LHCN-M2 (cell line): ENCODE measurements at regions not wholly inside any gene's neighbourhood (a gene's known extent, or its start where the extent isn't known, plus 50 kb on each side); places are given as distances from the start of the nearest gene placed in this dataset.

Experiments
- DNase-seq: peaks from one replicate; pipeline ENCODE4 v3.0.0-alpha.2; 2012; ENCODE audit warnings: low read depth

DNA sequence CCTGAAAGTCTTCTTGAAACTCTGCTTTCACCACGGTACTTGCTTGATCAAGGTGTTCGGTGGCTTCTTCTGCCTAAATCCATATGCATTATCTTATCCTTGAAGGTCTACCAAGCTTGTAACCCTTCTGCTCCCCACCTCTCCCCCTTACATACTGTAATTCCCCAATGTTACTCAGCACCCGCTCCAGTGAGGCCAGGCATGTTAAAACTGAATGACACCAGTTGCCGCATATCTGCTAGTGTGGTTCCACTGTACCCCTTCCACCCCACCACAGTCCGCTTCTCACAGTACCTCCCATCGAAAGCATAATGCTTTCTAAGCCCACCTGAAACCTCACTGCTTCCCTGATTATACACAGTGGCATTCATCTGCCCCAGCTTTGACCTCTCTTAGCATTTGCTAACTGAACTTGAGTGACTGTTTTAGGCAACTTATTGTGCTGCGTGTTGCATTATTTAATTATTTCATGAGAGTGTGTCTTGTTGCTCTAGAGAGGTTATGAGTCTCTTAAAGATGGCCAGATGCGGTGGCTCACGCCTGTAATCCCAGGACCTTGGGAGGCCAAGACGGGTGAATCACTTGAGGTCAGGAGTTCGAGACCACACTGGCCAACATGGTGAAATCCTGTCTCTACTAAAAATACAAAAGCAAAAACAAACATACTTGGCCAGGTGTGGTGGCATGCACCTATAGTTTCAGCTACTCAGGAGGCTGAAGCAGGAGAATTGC is 87.6 kb upstream of the MBNL2 start:
- DNase-seq: peak; percentile 49

DNA sequence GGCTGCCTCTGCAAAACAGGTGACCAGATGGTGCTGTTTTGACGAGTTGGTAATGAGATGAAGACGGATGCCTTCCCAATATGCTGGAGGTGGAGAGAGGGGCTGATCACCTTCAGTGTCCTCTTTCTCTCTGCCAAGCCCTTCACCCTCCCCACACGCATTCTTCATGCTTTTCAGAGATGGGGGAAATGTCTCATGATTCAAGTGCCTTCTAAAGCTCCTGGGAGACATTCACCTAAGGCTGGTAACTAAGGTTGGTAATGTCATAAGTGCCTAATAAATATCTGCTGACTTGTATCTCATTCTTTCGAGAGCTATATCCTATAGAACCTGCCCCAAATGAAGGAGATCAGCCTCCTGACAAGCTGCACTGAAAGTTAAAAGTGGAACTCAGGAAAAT is 86.2 kb upstream of the MBNL2 start:
- DNase-seq: no peak

DNA sequence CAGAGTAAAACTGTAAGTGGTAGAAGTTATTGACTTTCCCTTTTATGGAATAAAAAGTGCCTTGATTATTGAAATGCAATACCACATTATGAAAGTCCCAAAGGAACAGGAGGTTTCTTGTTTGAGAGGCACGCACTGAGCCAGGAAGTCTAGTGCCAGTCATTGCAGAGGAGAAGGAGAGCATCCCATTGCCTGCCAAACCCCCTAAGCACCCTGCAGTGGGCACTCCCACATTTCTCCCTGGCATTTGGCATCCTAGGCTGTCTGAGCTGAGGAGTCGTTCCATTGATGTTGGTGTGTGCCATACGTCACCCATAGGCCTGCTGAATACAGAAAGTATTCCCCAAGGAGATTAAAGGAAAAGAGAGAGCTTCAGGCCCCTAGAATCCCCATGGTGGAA is 85.7 kb upstream of the MBNL2 start:
- no peak for DNase-seq

DNA sequence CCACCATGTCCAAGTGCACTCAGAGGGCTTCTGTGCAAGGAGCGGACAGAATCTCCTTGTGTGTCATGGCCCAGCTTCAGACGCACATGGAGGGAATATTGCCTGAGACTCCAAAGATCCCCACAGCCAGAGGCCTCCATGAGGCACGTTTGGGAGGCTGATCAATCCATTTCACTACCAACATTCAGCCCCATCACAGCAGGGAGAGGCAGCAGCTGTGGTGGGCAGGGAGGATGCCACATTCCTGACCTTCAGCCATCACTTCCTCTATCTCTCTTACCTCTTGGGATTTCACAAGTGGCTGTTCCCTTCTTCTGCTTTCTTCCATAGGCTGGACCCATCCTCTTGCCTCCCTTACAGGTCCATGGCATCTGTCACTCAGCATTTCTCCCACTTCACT is 82.4 kb upstream of the MBNL2 start:
- DNase-seq: no peak

DNA sequence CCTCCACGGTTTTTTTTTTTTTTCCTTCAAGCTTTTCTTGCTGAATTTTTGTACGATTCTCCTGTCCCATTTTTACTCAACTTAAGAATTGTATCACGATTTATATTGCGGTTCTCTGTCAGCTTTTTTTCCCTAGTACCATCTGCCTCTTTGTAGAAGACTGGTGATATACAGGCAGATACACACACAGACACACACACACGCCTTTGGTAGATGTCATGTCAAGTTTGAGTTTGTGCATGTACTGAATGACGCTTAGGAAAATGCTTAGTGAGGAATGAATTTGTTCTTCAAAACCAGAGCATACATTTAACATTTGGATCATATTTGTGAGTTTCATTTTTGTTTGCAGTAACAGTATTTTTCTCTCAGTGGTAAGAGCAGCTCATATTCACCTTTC is 82.0 kb upstream of the MBNL2 start:
- no peak for DNase-seq

DNA sequence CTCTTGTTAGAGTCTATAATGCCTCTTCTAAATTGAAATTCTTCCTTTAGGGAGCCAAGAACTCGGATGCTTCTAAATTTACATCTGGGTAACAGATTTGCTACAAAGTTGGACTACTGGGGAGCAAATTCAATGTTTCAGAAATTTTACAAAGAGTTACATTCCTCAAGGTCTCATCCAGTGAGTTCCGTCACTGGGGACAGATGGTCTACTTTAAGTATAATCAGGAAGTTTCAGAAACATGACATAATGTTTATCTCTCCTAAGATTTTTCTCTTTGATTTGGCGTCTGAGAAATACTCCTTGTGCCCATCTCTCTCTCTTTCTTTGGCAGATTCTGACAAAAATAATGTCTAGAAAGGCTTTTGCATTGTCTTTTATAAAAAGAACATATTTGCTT is 81.5 kb upstream of the MBNL2 start:
- no peak for DNase-seq

DNA sequence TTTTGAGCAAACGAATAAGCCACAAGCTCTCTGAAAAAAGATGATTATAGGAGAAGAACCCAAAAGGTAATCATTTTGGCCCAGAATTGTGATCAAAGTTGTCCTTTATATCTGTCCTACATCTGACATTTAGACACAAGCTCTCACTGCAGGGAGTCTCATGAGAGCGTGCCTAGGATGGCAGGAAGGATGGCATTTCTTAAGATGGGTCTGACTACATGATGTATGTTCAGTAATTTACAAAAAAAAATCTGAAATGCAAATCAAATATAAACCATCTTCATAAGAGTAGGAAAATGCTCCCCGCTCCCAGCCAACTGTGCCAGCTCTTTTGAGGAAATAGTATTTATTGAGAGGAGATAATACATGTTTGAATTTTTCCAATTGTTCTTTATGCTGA is 81.0 kb upstream of the MBNL2 start:
- DNase-seq: no peak

DNA sequence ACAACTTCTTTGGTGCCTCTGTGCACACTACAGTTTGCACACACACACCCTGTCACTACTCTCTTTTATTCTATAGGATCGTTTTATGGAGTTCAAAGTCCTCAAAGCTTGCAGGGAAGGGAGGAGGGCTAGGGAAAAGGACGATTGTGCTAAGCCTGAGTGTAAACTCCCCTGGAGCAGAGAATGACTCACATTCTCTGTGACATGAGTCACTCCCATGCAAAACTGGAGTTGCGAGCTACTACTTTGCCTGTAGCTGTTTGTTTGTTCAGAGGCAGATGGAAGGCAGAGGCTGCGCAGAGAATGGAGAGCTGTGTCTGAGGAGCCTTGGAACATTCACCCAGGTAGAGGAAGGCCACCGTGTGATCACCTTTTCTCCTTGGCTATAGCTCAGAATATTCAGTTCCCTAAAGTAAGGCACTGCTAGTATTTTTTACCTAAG is 80.5 kb upstream of the MBNL2 start:
- DNase-seq: peak; percentile 87

DNA sequence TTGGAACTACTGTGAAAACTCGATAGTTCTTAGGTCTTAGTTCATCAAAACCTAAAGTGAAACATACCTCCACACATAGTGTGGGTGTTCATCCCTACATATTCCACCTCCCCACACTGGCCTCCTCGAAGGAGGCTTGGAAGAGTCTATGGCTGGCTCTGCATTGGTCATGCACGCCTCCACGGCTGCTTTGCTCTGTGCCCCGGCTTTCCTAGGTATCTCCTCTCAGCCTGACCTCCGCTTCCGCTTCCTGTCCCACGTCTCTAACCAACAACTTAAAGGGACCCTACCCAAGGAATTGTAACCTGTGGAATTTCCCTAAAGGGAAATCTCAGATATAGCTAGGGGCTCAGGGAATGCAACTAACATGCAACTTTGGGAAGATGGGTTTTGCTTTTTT is 79.7 kb upstream of the MBNL2 start:
- no peak for DNase-seq

DNA sequence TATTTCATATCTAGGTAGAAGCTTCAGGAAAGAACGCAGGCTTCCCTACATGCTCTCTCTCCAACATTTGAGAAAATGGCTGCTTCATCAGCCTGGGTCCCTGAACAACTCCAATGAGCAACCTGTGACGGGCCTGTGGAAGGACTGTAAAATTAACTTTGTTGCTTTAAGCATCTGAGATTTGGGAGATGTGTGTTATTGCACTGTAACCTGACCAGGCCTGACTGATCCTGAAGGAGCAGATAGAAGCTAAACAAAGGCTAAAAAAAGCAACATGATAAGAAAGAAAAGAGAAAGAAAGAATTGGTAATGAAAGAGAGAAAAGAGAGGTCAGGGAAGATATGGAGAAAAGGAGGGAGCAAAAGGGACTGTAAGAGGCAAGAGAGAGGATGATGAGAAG is 77.1 kb upstream of the MBNL2 start:
- DNase-seq: no peak

DNA sequence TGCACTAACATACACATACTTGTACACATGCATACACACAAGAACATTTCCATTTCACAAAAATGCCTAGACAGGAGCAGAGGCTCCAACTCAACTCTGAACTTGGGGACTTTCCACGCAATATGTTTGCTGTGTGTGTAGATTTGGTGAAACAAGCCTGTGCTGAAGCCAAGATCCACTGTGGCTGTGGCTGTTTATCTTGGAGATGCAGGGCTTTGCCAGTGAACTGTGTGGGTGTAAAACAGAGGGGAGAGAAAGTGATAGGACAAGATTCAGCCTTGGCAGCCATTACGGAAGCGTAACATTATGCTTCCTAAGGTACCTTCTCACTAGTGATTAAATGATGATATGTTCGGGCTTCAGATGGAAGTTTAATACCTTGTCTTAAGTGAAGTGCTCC is 73.2 kb upstream of the MBNL2 start:
- DNase-seq: no peak

DNA sequence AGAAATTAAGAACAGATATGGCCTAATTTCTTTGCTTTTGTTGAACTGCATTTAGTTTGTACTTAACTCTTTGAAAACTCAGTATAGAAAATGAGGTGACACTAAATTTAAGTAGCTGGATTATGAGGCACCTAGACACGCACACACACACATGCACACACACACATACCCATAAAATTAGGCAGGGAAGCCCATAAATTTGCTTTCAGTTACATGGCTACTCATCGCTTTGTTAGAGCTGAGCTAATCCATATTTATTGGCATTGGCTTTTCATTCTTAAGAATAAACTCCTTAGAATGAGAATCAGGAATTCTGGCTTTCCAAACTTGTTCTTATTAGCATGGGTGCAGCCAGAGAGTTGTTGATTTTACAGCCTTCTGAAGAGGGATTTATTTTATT is 61.7 kb upstream of the MBNL2 start:
- no peak for DNase-seq

DNA sequence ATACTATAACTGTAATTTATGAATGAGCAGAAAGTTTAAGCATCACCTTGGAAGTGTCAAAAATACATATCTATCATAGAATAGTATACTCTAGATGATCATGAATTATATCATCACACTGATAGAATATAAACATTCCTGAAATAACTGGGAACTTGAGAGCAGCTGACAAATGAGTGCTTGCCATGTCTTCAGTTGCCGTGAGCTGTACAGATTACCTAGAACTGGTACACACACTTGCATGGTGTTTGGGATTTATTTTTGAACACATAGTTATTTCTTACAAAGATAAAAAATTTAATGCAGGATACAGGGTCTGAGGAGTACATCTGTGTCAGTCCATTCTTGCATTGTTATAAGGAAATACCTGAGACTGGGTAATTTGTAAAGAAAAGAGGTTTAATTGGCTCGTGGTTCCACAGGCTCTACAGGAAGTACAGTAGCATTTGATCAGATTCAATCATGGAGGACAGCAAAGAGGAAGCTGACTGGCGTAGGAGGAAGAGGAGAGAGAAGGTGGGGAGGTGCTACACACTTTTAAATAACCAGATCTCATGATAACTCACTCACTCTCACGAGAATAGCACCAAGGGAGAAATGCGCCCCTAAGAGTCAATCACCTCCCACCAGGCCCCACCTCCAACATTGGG is 60.4 kb upstream of the MBNL2 start:
- no peak for DNase-seq

DNA sequence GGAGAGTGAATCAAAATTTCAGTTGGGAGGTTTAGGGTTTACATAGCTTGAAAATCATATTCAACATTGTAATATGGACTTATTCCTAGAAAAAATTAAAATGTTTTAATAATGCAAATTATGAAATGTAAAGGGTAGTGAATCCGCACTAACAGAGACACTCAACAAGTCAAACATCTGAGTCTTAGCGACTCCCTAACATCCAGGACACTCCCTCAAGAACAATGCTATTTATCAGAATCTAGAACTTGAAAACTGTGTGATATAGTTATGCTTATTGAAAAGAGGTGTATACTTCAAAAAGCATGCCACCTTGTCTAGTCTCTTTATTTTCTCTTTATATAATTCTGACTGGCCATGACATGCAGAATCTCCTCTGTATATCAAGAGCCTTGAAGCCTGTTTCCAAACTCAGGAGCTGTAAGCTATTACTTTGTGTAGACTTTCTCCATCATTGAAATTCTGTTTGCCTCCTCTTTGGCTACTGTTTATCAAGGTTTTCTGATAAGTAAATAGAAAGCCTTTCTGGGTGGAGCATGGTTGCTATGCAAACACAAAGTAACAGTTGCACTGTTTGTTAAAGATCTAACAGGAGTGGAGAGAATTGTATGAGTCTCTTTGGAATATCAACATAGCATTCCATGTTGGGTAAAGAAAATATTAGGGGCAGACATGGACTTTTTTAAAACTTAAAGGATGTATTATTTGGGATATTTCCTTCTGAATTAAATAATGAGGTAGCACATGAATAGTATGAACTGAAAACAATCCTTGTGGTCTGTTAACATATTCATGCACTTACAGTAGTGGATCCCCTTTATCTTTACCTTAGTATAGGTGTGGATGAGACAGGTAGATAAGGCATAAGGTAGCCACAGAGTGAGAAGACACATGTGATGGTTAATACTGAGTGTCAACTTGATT is 56.4 kb upstream of the MBNL2 start:
- DNase-seq: no peak

DNA sequence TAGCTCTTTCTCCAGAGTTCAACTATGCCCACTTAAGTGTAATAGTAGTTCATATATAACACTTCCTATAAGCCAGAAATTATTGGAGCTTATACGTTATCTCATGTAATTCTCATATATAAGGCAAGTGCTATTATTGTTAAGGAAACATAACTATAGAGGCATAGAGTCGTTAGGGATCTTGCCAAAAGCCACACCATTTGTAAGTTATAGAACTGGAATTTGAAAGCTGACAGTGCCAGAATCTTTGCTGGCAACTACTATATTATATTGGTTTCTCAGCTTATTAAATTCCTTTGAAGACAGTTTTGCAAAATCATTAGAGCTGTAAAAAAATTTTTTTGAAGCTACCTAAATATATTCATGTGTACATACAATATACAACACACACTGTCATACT is 51.0 kb upstream of the MBNL2 start:
- no peak for DNase-seq
